ENCODE measurements at regions not wholly inside any gene's neighbourhood (a gene's known extent, or its start where the extent isn't known, plus 50 kb on each side); places are given as distances from the start of the nearest gene placed in this dataset.

DNA sequence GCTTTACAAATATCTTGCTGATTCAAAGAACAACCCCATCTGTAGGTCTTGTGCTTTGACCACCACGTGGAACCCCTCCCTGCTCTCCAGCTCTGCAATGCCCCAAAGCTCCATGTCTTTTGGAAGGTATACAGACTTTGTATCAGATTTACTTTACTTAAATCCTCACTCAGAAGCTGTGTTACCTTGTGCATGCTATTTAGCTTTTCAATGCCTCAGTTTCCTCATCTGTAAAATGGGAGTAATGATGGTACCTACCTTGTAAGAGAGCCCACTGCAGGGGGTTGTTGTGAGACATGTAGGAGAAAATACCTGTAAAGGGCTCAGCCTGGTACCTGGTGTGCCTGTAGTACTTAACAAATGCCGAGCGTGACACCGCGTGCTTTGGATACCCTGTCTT lies 200.2 kb upstream of the CHD6 start:
- TF ChIP-seq, protein P1, sequence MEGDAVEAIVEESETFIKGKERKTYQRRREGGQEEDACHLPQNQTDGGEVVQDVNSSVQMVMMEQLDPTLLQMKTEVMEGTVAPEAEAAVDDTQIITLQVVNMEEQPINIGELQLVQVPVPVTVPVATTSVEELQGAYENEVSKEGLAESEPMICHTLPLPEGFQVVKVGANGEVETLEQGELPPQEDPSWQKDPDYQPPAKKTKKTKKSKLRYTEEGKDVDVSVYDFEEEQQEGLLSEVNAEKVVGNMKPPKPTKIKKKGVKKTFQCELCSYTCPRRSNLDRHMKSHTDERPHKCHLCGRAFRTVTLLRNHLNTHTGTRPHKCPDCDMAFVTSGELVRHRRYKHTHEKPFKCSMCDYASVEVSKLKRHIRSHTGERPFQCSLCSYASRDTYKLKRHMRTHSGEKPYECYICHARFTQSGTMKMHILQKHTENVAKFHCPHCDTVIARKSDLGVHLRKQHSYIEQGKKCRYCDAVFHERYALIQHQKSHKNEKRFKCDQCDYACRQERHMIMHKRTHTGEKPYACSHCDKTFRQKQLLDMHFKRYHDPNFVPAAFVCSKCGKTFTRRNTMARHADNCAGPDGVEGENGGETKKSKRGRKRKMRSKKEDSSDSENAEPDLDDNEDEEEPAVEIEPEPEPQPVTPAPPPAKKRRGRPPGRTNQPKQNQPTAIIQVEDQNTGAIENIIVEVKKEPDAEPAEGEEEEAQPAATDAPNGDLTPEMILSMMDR (conservative IDR thresholded peaks at IDR 0.05; ENCODE audit: low read depth, low read length), result no peak
- no peak for TF ChIP-seq EZH2 (IDR thresholded peaks at IDR 0.05; ENCODE audit: borderline replicate concordance, low read depth, low read length, poor library complexity, severe bottlenecking)
